Right kidney (tissue), 1 donor: ENCODE measurements at regions not wholly inside any gene's neighbourhood (a gene's known extent, or its start where the extent isn't known, plus 50 kb on each side); places are given as distances from the start of the nearest gene placed in this dataset.
"Not testable (repeated sequence)": the region's sequence is repeated elsewhere in the genome, so short reads cannot be mapped to it uniquely, and the experiment has no call there.

Experiments used
- DNase-seq: peaks from one replicate; pipeline ENCODE4 v3.0.0-alpha.2; 2016

DNA sequence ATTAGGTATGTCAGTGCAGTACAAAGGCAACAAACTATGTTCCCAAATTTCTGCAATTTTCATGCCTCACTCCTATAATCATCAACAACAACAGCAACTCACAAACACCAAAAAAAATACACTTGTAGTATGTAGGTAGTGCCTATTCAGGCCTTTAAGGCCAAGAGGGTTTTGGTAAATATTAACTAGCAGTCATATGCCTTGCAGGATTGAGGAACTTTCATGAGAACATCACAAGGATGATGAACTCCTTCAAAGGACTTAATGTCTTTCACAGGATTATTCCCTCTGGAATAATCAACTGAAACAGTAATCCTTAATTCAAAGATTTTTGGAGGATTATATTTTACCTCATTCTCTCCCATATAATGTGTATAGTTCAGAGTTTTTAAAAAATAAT is 293.8 kb downstream of the NOVA1 start:
- DNase-seq, result no peak

DNA sequence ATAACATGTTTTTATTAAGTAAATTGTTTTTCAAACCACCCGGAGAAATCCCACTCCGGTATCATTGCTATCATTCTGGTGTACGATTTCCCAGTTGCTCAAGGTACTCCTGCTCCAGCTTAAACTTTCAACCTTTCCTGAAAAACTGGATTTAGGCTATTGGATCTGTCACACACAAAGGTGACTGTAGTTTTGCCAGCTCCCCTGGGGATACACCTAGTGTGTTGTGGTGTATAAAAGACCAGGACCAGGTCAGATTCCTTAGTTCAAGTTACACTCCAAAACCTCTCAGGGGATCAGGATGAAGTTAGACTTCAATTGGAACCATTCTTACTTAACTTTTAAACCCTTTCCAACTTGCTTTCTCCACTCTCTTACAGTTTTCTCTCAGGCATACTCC is 303.9 kb downstream of the NOVA1 start:
- DNase-seq, result no peak

DNA sequence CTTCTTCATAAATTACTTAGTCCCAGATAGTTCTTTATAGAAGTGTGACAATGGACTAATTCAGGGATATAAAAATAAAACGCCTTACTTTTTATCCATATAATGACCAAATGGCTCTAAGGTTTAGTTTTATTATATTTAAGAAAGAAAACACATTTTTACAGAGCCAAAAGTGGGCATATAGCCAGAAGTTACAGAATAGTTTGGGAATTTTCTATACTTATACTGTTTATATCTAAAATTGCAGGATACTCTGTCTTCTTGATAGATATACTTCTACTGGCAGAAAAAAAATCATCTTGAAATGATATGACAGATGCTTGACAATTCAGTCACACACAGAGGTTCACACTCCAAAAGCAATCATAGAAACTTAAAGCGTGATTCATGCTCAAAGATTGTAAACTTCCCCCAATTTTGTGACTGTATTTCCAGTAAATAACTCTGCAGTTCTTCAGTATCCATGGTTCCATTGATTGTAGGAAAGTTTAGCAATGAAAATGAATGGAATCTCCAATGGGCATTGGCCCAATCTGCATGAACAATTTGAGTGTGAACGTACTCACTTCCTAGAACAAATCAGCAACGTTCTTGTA is 307.8 kb downstream of the NOVA1 start:
- no peak for DNase-seq

DNA sequence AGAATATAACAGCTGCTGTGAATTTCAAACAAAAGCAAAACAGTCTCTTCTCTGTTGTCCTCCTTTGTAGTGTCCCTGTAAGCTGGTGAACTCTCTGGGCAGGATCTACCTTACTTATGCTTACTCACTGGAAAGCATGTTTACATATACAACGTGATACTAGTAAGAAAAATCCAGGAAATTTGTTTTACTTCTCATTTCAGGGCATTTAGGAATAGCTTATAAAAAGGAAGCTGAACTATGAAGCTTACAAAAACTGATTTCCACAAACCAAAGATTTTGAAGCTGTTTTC is 311.0 kb downstream of the NOVA1 start:
- DNase-seq, result peak; percentile 7

DNA sequence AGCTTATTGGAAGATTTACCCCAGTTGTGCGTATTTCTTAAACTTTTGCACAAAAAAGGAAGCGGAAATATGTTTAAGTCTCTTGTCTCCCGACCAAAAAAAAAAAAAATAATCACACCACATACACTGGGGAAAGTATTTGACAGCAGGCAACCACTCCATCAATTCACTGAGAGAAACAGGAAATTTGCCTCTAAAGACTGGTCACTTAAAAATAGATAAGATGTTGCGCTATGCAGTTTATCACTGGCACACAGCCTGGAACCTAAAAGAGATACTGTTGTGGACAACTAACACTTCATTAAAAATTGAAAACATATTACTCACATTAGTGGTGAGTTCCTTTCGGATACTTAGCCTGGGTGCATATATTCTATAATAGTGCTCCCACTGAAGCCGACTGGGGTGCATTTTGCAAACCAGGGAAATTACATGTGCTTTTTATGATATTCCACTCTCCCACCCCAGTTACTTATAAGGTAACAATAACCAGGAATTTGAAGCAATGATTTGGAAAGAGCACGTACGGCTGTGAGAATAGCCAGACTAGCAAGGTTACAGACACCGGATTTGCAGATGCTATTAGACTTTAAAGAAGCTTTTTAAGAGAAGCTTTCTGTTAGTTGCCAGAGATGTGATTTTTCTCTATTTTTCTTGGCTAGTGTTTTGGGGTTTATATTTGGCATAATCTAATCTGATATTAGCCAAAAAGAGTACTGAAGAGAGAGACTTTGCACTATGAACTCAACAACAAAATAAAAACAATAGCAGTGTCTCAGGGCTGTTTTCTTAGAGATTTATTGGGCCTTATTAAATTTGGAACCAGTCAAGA is 311.5 kb downstream of the NOVA1 start:
- no peak for DNase-seq

DNA sequence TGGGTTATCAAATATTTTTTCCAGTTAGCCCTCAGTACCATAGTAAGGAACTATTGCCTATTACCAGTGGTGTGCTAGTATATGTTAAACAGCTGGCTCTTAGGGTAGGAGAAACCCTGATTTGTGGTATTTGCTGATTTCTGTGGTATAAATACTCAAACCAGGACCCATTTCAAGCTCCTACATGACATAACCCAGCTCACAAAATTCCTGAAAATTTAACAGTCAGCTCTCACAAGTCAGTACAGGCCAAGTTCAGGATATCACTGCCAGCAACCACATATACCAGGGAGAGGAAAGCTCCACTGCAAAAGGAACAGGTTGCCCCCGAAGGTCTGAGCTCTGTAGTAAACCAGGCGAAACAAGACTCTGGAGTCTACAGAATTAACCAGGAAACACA is 315.3 kb downstream of the NOVA1 start:
- DNase-seq, result no peak

DNA sequence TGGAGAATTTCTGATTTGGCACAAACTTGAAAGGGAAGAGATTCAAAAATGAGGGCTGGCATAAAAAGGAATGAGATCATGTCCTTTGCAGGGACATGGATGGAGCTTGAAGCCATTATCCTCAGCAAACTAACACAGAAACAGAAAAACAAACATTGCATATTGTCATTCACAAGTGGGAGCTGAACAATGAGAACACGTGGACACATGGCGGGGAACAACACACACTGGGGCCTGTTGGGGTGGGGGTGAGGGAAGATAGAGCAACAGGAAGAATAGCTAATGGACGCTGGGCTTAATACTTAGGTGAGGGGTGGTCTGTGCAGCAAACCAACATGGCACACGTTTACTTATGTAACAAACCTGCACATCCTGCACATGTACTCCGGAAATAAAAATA is 315.8 kb downstream of the NOVA1 start:
- DNase-seq, result not testable (repeated sequence)

DNA sequence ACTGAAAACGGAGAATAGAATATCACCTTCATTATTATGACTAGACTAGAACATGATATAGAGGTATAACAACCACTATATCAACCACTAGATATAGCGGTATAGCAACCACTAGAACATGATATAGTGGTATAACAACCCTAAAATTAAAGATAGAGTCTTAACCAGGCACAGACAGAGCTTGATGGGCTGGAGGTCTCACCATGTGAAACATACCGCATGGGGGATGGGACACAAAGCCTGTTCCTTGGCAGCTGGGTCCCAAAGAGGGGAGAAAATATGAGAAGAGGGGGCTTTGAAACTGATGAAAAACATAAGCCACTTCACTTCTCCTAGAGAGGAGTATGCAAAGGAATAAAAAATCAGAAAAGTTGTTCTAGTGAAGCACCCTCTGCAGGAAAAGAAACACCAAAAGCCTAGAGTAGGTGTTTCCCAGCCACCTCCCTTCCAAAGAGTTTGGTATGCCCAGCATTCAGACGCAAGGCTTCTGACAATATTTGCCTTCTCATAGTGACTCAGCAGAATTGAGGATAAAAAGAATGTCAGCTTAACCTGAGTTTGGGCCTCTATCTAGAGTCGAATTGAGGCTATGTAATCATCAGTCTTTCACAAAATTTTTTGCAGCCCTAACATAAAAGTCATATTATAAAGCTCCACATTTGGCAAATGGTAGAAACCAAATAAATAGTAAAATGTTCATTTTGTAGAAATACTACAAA is 316.4 kb downstream of the NOVA1 start:
- DNase-seq, result no peak

DNA sequence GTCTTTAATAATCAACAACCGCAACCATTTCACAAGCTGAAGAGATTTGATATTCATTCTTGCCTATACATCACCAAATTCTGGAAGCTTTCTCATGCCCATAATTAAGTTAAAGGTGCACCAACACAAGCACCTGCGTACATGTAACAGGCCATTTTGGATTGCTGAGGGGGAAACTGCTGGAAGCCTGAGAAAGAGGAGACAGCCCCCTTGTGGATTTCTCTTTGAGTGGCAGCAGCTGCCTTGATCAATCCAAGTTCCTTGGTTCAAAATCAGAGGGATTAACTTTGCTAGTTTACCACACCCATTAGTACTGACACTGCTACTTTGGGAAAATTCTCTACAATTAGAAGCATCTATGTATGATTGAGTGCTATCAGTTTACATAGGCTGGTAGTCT is 321.1 kb downstream of the NOVA1 start:
- no peak for DNase-seq

DNA sequence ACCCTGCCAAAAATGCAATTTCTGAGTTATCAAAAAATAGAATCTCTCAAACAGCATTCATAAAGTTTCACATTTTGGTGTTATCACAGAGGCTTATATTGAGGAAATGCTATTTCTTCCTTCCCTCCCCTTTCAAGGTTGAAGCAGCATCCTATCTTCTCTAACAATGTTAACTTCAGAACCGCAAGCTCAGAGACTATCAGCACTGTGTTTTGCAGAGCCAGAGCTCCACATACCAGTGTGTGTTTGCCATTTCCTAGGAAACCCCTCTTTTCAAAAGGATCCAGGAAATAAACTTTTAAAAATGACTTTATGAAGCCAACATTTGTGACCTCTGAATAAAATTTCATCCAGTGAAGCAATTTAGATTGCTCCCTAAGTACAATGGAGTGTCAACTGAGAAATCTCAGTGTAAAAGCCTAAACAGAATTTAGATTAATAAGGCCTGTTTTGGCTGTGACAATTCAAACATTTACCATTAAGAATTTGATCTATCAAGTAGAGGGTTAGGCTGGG is 332.6 kb downstream of the NOVA1 start:
- no peak for DNase-seq

DNA sequence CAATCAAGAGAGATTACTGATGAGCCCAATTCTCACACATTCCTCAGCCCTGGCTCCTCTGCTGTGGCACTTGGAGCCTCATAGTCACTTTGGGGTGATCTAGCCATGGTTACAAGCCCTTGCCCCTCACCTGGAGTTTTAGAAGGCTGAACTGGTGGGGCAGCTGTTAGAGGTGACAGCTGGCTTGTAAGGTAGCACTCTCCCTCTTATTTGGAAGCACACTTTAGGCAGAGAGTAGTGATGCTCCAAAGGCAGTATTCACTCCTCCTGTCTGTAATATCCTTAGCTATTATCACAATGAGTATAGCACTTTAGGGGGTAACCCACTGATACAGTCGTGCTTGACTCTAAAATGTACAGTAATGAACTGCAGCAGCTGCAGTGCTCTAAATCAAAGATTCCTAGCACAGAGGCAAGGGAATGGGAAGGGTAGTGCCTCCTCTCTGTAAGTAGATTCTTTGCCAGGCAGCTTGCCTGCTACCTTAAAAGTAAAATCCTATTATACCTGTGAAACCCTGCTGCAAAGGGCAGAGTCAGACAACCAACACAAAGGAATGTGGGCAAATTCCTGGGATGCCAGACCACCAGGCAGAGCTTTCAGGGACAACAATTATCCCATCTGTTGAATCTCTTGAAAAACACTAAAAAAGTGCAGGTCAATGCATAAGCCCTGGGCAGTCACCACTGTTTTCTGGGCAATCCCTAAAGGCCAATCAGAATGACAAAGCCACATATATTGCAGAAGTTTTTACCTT is 336.3 kb downstream of the NOVA1 start:
- no peak for DNase-seq

DNA sequence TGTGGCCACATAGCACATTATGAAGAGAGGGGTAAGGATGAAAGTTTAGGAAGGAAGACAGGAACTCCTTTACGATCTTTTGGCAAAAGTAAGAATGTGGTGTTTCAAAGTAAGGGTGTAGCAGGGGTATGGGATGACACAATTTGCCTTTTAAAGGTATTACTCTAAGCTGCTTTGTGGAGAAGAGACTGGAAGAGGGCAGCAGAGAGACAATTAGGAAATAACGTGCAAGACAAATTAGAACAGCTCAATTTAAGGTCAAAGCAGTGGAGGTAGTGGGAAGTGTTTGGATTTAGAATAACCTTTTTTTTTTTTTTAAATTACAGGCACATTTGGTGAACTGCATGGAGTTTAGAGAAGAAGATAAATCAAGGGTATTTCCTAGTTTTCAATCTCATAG is 342.6 kb downstream of the NOVA1 start:
- DNase-seq, result no peak

DNA sequence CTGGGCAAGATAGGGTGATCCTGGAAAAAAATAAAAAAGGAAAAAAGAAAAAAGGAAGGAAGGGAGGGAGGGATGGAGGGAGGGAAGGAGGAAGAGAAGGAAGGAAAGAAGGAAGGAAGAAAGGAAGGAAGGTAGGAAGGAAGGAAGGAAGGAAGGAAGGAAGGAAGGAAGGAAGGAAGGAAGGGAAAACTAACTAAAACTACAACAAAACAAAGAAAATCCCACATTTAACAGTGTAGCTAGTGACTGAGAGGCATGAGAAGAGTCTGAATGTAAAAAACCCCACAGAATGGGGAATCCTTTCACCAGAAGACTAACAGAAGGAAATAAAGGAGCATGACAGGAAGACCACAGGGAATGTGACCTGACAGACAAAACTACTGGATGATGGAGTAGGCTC is 345.7 kb downstream of the NOVA1 start:
- DNase-seq, result no peak

DNA sequence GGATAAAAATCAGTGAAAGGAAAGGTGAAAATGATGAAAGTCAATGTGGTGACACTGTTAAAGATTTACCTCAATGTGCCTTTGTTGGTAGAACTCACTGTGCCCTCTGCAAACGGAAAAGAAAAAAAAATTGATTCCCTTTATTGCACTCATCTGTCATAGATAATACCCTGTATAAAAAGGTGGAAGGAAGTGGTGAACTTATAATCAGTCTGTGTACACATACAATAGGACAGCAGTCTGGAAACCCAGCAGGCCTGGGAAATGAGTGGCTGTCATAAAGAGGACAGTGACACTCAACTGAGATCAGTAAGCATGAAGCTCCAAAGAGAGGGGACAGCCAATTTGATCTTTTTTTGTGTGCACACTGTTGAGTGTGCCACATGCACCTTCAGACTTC is 364.7 kb downstream of the NOVA1 start:
- DNase-seq, result no peak

DNA sequence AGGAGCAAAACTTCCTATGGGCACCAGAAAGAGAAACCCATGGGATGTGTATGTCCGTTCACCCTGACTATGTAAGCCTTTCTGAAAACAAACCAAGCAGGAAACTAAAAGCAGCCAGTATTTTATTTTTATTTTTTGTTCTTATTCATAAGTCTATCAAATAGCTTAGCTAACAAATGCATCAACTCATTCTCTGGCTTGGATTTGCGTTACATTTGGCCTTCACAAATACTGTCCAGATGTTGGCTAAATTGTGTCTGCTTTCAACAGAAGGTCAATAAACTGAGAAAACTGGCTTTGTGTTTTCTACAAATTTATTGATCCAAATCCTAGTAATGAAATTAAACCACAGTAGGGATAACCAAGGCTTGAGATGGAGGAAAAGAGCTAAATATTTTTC is 379.0 kb downstream of the NOVA1 start:
- DNase-seq, result no peak

DNA sequence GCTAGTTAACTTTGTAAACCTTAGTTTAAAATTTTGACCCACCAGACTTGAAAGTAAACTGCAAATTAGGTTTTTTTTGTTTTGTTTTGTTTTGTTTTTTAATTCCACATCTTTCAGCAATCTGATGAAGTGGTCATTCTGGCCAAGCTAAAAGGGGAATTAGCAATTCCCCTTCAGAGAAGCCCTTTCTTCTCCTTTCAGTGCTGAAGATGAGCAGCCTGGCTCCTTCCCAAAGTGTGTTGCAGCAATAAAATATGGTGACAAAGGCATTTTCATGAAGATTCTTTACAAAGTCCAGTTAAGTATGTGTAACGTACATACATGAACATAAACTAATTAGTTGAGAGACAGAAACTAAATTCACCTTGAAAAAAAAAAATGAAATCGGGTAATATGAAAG is 380.1 kb downstream of the NOVA1 start:
- DNase-seq, result no peak

DNA sequence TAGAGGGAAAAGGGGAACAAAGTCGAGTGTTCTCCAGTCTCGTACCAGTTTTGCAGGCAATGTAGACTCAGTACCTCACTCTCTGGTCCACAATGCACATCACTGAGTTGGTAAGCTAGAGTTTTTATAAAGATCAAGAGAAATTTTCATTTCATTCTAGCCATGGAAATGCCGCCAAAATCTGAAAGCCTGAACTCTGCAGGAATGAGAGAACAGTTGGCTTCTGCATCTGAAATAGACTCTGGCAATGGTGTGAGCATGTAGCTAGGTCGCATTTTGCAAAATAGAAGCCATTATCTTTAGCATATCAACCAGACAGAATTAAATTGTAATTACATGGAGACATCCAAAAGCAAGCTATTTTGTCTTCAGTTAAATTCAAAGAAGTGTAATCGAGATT is 381.0 kb downstream of the NOVA1 start:
- DNase-seq, result no peak

DNA sequence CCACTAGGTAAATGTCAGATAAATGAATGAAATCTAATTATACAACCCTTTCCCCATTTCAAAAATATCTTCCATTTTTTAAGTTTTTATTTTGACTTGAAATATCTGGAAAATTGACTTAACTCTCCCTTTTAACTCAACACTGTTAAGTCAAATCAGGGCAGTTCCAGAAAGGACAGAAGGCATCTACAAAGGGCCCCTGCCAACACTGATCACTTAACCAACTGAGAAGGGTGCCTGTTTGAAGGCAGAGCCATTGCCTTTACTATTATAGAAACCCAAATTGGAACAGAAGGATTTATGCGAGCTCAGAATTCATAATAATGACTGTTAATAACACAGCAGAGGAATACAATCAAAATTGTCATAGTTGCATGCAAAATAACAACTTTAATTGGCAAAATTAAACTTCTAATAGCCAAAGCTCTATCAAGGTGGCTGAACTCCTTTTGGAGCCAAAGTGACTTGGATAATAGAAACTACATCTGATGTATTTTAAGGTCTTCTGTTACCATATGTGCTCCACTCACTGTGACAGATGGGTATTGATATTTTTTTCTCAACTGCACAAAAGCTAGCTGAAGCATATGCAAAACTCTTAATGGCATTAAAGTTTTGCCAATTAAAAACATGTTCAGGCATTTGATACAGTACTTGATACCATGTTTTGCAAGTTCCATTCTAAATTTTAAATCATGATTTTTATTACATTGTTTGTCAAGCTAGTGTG is 383.8 kb downstream of the NOVA1 start:
- no peak for DNase-seq

DNA sequence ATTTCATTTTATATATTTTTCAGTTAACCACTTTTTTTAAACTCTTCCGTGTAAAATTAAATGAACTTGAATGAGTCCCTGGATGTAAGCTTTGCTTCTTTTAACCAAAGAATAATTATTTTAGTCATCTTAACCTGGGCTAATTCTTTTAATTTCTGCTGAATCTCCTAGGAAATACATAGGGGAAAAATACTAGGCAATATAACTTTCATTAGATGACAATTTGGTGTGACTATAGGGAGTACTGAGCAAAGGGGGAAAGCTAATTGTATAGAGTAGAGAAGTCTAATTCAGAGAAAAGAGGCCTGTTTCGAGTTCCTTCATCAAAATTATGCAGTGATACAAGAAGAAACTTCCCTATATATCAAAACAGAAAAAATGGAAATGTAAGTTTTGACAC is 388.1 kb downstream of the NOVA1 start:
- no peak for DNase-seq

DNA sequence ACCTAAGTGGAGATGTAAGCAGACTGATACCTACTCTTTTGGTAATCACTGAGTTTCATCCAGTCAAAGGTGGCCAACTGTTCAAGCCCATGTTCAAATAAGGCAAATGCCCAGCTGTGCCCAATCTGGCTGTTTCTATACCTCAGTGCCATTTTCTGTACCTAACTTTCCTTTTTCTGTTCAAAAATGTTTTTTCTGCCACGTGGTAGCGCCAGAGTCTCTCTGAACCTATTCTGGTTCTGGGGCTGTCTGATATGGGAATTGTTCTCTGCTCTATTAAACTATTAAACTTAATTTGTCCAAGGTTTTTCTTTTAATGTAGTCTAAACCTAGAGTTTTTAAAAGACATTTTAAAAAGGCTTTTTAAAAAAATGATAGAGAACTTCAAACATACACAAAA is 391.2 kb downstream of the NOVA1 start:
- DNase-seq, result no peak

DNA sequence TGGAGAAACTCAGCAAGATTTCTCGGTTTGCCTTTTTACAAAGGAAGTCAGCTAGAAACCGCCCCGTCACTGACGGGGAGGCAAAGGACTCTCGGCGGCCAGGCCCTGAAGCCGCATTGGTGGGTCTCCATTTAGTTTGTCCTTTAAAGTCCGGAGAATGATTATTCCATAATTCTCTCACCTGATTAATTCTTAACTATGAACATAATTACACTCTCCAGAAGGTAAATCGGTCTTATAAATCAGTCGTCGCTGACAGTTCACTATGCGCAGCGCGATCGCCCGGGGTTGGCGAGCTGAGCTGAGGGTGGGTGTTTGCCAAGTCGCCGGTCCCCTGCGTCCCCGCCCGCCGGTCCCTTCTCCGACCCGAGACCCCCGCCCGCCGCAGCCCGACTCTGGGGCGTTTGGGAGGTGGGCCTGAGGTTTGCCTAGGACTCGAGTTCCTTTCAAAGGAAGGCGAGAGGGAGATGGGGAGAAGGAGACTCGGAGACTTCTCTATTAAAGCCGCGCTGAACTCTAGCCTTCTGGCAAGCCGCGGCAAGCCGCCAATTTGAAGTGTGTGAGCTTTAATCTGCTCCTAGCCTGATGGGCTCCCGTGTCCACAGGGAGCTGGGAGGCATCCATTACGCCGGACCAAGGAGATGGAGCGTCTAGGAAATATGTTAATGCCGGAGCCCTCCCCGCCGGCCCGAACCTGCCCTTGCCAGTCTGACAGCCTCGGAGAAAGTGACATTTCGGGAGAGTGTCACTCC is 392.9 kb downstream of the NOVA1 start:
- DNase-seq, result peak; percentile 66

DNA sequence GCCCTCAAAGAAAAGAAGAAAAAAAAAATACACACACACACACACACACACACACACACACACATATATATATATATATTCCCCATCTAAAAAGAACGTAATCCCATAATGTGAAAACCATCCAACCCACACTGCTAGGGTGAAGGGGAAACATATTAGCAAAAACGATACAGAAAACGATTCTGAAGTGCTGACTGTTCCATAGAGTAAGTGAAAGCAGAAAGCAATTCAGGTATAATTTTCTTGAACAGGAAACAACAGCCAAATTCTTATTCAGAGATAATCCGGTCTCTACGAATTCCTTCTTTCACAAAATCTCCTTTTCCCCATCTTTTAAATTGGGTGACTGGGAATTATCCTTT is 393.5 kb downstream of the NOVA1 start:
- no peak for DNase-seq
